GM12878 (cell line): ENCODE measurements at regions not wholly inside any gene's neighbourhood (a gene's known extent, or its start where the extent isn't known, plus 50 kb on each side); places are given as distances from the start of the nearest gene placed in this dataset.
A peak's percentile ranks its signal among the peaks of the same experiment; 100 is the strongest.

ENCODE experiments used
- BHLHE40 ChIP-seq, 2 experiments: fragments of 450-650 bp in 1 of 2; IDR thresholded peaks; 2 replicates each; pipeline ENCODE4 v1.6.1; 2011 to 2017; ENCODE audit warnings: low read depth in 2 of 2, borderline replicate concordance in 1 of 2, improper control_type of control experiment in 1 of 2, low read length in 1 of 2, mild to moderate bottlenecking in 1 of 2
- CBX5 ChIP-seq: sonication (generic); IDR thresholded peaks from 2 replicates; pipeline ENCODE4 v1.6.1; 2016; ENCODE audit warnings: low read depth, moderate library complexity, mild to moderate bottlenecking, inconsistent platforms
- CHD1 ChIP-seq: IDR thresholded peaks from 2 replicates; pipeline ENCODE4 v1.6.1; 2012; ENCODE audit warnings: low read depth, low read length, improper control_type of control experiment
- EED ChIP-seq: sonication (generic); IDR thresholded peaks from 2 replicates; pipeline ENCODE4 v1.6.1; 2016; ENCODE audit warnings: antibody characterized with exemption, low read depth
- ELK1 ChIP-seq: IDR thresholded peaks from 2 replicates; pipeline ENCODE4 v1.6.1; 2012; ENCODE audit warnings: low read depth, low read length, improper control_type of control experiment
- ESRRA ChIP-seq: IDR thresholded peaks from 2 replicates; pipeline ENCODE4 v1.6.1; 2012; ENCODE audit warnings: mild to moderate bottlenecking, low read length, improper control_type of control experiment
- HDGF ChIP-seq: fragments of 450-650 bp; IDR thresholded peaks from 2 replicates; pipeline ENCODE4 v1.6.1; 2016; ENCODE audit warnings: antibody characterized with exemption
- IKZF2 ChIP-seq, 2 experiments: fragments of 450-650 bp; IDR thresholded peaks; 2 replicates each; pipeline ENCODE4 v1.6.1; 2017; ENCODE audit warnings: mild to moderate bottlenecking in 2 of 2, moderate library complexity in 2 of 2
- IRF4 ChIP-seq: IDR thresholded peaks from 2 replicates; pipeline ENCODE4 v1.6.1; 2011; ENCODE audit warnings: low read depth, low read length
- JUNB ChIP-seq: IDR thresholded peaks from 2 replicates; pipeline ENCODE4 v1.6.1; 2016; ENCODE audit warnings: antibody characterized with exemption, mild to moderate bottlenecking
- KLF5 ChIP-seq: fragments of 450-650 bp; IDR thresholded peaks from 2 replicates; pipeline ENCODE4 v1.6.1; 2014; ENCODE audit warnings: mild to moderate bottlenecking; ENCODE audit not compliant: partially characterized antibody
- MLLT1 ChIP-seq: fragments of 450-650 bp; IDR thresholded peaks from 2 replicates; pipeline ENCODE4 v1.6.1; 2016; ENCODE audit warnings: mild to moderate bottlenecking
- MTA2 ChIP-seq: fragments of 450-650 bp; IDR thresholded peaks from 2 replicates; pipeline ENCODE4 v1.6.1; 2016; ENCODE audit warnings: low read depth, mild to moderate bottlenecking, moderate library complexity
- MYB ChIP-seq: fragments of 150-350 bp; IDR thresholded peaks from 2 replicates; pipeline ENCODE4 v1.6.1; 2014; ENCODE audit warnings: mild to moderate bottlenecking, low read depth, low read length, borderline replicate concordance
- NFYB ChIP-seq: IDR thresholded peaks from 2 replicates; pipeline ENCODE4 v1.6.1; 2011; ENCODE audit warnings: low read depth, mild to moderate bottlenecking, low read length, improper control_type of control experiment, moderate library complexity; ENCODE audit not compliant: insufficient read depth
- PAX5 ChIP-seq: IDR thresholded peaks from 2 replicates; pipeline ENCODE4 v1.6.1; 2011; ENCODE audit warnings: low read depth, low read length, borderline replicate concordance
- POU2F2 ChIP-seq: IDR thresholded peaks from 3 replicates; pipeline ENCODE4 v1.6.1; 2011; ENCODE audit warnings: low read depth, mild to moderate bottlenecking, low read length, borderline replicate concordance
- RFX5 ChIP-seq: IDR thresholded peaks from 2 replicates; pipeline ENCODE4 v1.6.1; 2011; ENCODE audit warnings: low read depth, low read length, improper control_type of control experiment
- SMAD5 ChIP-seq: IDR thresholded peaks from 2 replicates; pipeline ENCODE4 v1.6.1; 2016; ENCODE audit warnings: antibody characterized with exemption, low read depth
- SRF ChIP-seq, 2 experiments: IDR thresholded peaks; 2 replicates each; pipeline ENCODE4 v1.6.1; 2011; ENCODE audit warnings: low read depth in 2 of 2, low read length in 2 of 2, mild to moderate bottlenecking in 1 of 2, moderate library complexity in 1 of 2
- TCF12 ChIP-seq: IDR thresholded peaks from 2 replicates; pipeline ENCODE4 v1.6.1; 2011; ENCODE audit warnings: low read depth, mild to moderate bottlenecking, low read length
- TCF7 ChIP-seq: IDR thresholded peaks from 2 replicates; pipeline ENCODE4 v1.6.1; 2014; ENCODE audit warnings: antibody characterized with exemption, borderline replicate concordance
- TF ChIP-seq, protein P1 (sequence below): fragments of 450-650 bp; IDR thresholded peaks from 2 replicates; pipeline ENCODE4 v1.6.1; 2017; ENCODE audit warnings: low read depth, mild to moderate bottlenecking, moderate library complexity
- TF ChIP-seq, protein P2 (sequence below): IDR thresholded peaks from 2 replicates; pipeline ENCODE4 v1.6.1; 2011; ENCODE audit warnings: borderline replicate concordance, low read depth, mild to moderate bottlenecking, moderate library complexity, low read length; ENCODE audit not compliant: insufficient read depth, poor library complexity, severe bottlenecking
- TF ChIP-seq, protein P3 (sequence below): fragments of 450-650 bp; IDR thresholded peaks from 2 replicates; pipeline ENCODE4 v1.6.1; 2018; ENCODE audit warnings: borderline replicate concordance, mild to moderate bottlenecking; ENCODE audit not compliant: partially characterized antibody

DNA sequence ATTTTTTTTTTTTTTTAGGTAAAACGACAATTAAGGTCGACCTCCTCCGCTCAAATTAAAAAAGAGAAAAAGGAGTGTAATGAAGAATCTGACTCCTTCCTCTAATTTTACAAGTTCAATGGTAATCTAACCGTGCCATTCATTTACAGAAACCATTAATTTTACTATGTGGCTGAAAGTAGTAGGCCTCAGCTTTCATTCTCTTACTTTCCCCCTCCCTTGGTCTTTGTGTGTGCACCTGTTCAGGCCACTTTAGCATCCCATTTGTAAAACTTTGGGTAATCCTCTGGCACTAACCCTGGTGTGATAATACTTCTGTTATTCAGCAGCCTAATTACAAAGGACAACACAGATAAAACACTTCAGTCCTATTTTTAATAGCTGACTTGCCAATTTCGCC lies 128.1 kb downstream of the ASCL1 start (continued):
- TF ChIP-seq TCF7, result no peak
- TF ChIP-seq MYB, result no peak
- TF ChIP-seq NFYB, result no peak
- peak; percentile 11; the same call in 1 of the 2 replicates for TF ChIP-seq JUNB
- no peak for TF ChIP-seq MLLT1
- TF ChIP-seq BHLHE40 (IDR thresholded peaks at IDR 0.05; ENCODE audit: borderline replicate concordance in 1 of 2, low read depth in 2 of 2, low read length in 1 of 2), result peak; percentile 48 to 63; a peak in 2 of 4 replicates
- TF ChIP-seq RFX5, result no peak
- no peak for TF ChIP-seq SRF (IDR thresholded peaks at IDR 0.05; ENCODE audit: low read depth in 2 of 2, low read length in 2 of 2)
- TF ChIP-seq POU2F2, result peak; percentile 62; the same call in 1 of the 3 replicates
- no peak for TF ChIP-seq KLF5
- TF ChIP-seq, protein P1, sequence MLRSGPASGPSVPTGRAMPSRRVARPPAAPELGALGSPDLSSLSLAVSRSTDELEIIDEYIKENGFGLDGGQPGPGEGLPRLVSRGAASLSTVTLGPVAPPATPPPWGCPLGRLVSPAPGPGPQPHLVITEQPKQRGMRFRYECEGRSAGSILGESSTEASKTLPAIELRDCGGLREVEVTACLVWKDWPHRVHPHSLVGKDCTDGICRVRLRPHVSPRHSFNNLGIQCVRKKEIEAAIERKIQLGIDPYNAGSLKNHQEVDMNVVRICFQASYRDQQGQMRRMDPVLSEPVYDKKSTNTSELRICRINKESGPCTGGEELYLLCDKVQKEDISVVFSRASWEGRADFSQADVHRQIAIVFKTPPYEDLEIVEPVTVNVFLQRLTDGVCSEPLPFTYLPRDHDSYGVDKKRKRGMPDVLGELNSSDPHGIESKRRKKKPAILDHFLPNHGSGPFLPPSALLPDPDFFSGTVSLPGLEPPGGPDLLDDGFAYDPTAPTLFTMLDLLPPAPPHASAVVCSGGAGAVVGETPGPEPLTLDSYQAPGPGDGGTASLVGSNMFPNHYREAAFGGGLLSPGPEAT, result no peak
- TF ChIP-seq IKZF2 (IDR thresholded peaks at IDR 0.05), result peak in 1 of 2 experiments; percentile 20; a peak in 1 of 4 replicates
- TF ChIP-seq EED, result no peak
- TF ChIP-seq, protein P2, sequence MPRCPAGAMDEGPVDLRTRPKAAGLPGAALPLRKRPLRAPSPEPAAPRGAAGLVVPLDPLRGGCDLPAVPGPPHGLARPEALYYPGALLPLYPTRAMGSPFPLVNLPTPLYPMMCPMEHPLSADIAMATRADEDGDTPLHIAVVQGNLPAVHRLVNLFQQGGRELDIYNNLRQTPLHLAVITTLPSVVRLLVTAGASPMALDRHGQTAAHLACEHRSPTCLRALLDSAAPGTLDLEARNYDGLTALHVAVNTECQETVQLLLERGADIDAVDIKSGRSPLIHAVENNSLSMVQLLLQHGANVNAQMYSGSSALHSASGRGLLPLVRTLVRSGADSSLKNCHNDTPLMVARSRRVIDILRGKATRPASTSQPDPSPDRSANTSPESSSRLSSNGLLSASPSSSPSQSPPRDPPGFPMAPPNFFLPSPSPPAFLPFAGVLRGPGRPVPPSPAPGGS, result no peak
- peak; percentile 49; the same call in 1 of the 2 replicates for TF ChIP-seq PAX5
- no peak for TF ChIP-seq ELK1
- TF ChIP-seq HDGF, result no peak
- TF ChIP-seq MTA2, result peak; percentile 48
- TF ChIP-seq, protein P3, sequence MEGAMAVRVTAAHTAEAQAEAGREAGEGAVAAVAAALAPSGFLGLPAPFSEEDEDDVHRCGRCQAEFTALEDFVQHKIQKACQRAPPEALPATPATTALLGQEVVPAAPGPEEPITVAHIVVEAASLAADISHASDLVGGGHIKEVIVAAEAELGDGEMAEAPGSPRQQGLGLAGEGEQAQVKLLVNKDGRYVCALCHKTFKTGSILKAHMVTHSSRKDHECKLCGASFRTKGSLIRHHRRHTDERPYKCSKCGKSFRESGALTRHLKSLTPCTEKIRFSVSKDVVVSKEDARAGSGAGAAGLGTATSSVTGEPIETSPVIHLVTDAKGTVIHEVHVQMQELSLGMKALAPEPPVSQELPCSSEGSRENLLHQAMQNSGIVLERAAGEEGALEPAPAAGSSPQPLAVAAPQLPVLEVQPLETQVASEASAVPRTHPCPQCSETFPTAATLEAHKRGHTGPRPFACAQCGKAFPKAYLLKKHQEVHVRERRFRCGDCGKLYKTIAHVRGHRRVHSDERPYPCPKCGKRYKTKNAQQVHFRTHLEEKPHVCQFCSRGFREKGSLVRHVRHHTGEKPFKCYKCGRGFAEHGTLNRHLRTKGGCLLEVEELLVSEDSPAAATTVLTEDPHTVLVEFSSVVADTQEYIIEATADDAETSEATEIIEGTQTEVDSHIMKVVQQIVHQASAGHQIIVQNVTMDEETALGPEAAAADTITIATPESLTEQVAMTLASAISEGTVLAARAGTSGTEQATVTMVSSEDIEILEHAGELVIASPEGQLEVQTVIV, result no peak
- no peak for TF ChIP-seq SMAD5
- no peak for TF ChIP-seq ESRRA
- TF ChIP-seq CHD1, result no peak
- TF ChIP-seq TCF12, result peak; percentile 65; the same call in 1 of the 2 replicates
- TF ChIP-seq CBX5, result no peak
- TF ChIP-seq IRF4, result peak; percentile 28; the same call in 1 of the 2 replicates
